ENCODE measurements at regions not wholly inside any gene's neighbourhood (a gene's known extent, or its start where the extent isn't known, plus 50 kb on each side); places are given as distances from the start of the nearest gene placed in this dataset.
"Not testable (repeated sequence)": the region's sequence is repeated elsewhere in the genome, so short reads cannot be mapped to it uniquely, and the experiment has no call there.

GRCh38 chr10:70984986-70985722 lies 96.8 kb upstream of the PCBD1 start:
- no peak for DNase-seq
- Histone ChIP-seq H3K27ac (no peak overlapping the region), H3K4me1 (no peaks in the 10 kb centered on the region), H3K27me3 (peaks cover 0 to 2% of the 10 kb centered on the region in 2 donors), H3K4me3 (no peak overlapping the region), H3K36me3 (no peaks in the 10 kb centered on the region), H3K9me3 (peaks cover 0 to 6% (median 6%) of the 10 kb centered on the region in 3 donors)
- intact Hi-C loops (cut with DNase I; ENCODE audit: low total_unique reads), result no loop called here
- no peak for TF ChIP-seq CTCF (IDR thresholded peaks at IDR 0.05)

- Histone ChIP-seq H3K27me3 (peaks cover 0 to 2% of the 10 kb centered on the region in 2 donors), H3K4me3 (no peak overlapping the region), H3K9me3 (peaks cover 0 to 6% (median 6%) of the 10 kb centered on the region in 3 donors), H3K36me3 (no peaks in the 10 kb centered on the region), H3K4me1 (no peaks in the 10 kb centered on the region), H3K27ac (no peak overlapping the region)
- intact Hi-C loops (cut with DNase I; ENCODE audit: low total_unique reads), result no loop called here
- no peak for DNase-seq
- TF ChIP-seq CTCF (IDR thresholded peaks at IDR 0.05), result no peak
Measured at GRCh38 chr10:70985824-70986622, 97.7 kb upstream of the PCBD1 start.

GRCh38 chr10:70986623-70986950 lies 98.2 kb upstream of the PCBD1 start:
- intact Hi-C loops (cut with DNase I; ENCODE audit: low total_unique reads), result no loop called here
- H3K4me1 ChIP-seq, result no peaks in the 10 kb centered on the region
- H3K9me3 ChIP-seq, result peaks cover 0 to 6% (median 6%) of the 10 kb centered on the region in 3 donors
- no peaks in the 10 kb centered on the region for H3K36me3 ChIP-seq
- no peak for DNase-seq
- H3K4me3 ChIP-seq, result no peak overlapping the region
- no peak for TF ChIP-seq CTCF (IDR thresholded peaks at IDR 0.05)
- no peak overlapping the region for H3K27ac ChIP-seq
- no peaks in the 10 kb centered on the region for H3K27me3 ChIP-seq

GRCh38 chr10:70987396-70988130 lies 99.2 kb upstream of the PCBD1 start:
- no peaks in the 10 kb centered on the region for H3K9me3 ChIP-seq
- no peaks in the 10 kb centered on the region for H3K36me3 ChIP-seq
- no peaks in the 10 kb centered on the region for H3K4me1 ChIP-seq
- TF ChIP-seq CTCF (IDR thresholded peaks at IDR 0.05), result no peak
- H3K4me3 ChIP-seq, result no peak overlapping the region
- intact Hi-C loops (cut with DNase I; ENCODE audit: low total_unique reads), result no loop called here
- no peak overlapping the region for H3K27ac ChIP-seq
- H3K27me3 ChIP-seq, result no peaks in the 10 kb centered on the region
- DNase-seq, result no peak

GRCh38 chr10:70990156-70990555 lies 101.8 kb upstream of the PCBD1 start:
- DNase-seq; H3K27ac ChIP-seq; H3K4me3 ChIP-seq; H3K27me3 ChIP-seq; H3K36me3 ChIP-seq; H3K4me1 ChIP-seq; intact Hi-C loops (cut with DNase I; ENCODE audit: low total_unique reads); H3K9me3 ChIP-seq: not testable (repeated sequence)

- Histone ChIP-seq H3K4me3 (no peak overlapping the region), H3K9me3 (no peaks in the 10 kb centered on the region), H3K36me3 (no peaks in the 10 kb centered on the region), H3K27ac (no peak overlapping the region), H3K27me3 (peaks cover 0 to 9% of the 10 kb centered on the region in 2 donors), H3K4me1 (no peaks in the 10 kb centered on the region)
- DNase-seq, result no peak
- TF ChIP-seq CTCF (IDR thresholded peaks at IDR 0.05), result no peak
- intact Hi-C loops (cut with DNase I; ENCODE audit: low total_unique reads), result no loop called here
Measured at GRCh38 chr10:70990681-70991080, 102.3 kb upstream of the PCBD1 start.
